NCI-H345 (cell line): ENCODE measurements at regions not wholly inside any gene's neighbourhood (a gene's known extent, or its start where the extent isn't known, plus 50 kb on each side); places are given as distances from the start of the nearest gene placed in this dataset.

Source experiments
- DNase-seq: peaks from one replicate; lab custom pipeline; 2025; lab: John Stamatoyannopoulos, UW

DNA sequence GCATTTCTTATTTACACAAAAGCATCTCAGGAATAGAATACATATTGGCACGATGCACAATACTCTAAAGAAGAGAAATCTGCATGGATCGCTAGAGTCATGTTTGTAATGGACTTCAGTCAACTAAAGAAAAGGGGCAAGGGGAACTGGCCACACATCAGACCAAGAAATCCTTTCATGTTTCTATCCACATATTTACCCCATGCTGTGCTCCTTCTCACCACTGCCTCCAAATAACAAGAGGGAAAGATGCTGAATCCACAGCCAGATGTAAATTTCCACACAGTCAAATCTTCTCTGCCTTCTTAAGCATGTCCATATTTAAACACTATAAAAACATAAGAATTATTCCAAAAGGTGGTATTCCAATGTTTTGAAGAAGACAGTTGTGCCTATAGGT, 67.6 kb downstream of the COX18 start:
- no peak for DNase-seq

DNA sequence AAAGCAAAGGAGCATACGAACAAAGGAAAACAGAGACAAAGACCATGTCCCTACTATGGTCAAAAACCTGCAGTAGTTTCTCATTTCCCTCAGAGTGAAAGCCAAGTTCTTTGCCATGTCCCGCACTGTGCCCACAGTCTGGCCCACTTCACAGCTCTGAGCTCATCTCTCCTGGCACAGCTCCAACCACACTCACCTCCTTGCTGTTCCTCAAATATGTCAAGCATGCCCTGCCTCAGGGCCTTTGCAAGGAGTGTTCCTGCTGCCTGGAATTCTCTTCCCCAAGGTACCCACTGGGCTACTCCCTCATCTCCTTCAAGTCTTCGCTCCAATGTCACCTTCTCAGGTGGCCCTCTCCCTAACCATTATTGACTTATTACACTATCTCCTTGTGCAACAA, 72.1 kb downstream of the COX18 start:
- DNase-seq: no peak

- no peak for DNase-seq
Measured at GRCh38 chr4:72994670-72995069, 74.8 kb downstream of the COX18 start.

GRCh38 chr4:72993876-72994275, 75.6 kb downstream of the COX18 start:
- DNase-seq: no peak

- no peak for DNase-seq
Measured at GRCh38 chr4:72991873-72992272, 77.6 kb downstream of the COX18 start.

DNA sequence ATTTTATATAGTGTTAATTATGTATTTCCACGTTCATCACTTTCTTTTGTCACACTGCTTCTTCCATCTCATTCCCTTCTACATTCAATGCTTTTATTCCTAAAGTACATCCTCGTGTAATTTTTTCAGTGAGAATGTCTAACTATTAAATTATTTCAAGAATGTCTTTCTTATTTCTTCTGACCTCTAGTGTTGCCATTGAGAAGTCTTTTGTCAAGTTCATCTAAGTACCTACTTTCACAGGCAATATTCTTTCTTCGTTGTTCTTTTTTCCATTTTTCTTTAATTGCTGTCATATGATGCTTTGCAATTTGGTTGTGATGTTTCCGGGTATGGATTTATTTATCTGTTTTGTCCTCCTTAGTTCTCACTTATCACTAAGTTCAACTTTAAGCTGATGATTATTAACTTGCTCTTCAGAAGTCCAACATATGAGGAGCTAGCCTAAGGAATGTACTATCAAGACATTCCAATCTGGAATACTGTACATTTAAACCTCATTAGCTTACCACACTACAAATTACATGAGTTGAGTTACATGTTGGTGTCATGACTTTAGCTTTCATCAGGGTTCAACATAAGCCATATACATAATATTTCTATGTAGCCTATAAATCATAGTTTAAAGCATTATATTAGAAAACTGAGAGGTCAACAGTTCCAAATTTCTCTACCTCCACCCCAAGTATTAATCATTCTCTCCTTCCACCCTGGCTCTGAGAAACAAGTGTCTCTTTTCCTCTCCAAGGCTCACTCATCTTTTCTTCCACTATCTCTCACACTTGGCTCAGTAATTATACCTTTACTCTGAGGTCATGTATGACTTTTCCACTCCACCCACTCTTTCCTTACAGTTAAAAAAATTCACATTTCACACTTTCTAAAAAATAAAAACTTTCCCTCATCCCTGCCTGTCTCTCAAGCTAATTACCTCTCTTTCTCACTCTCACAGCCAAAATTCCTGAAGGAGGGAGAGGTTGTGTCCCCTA, 81.5 kb downstream of the COX18 start:
- DNase-seq: no peak

DNA sequence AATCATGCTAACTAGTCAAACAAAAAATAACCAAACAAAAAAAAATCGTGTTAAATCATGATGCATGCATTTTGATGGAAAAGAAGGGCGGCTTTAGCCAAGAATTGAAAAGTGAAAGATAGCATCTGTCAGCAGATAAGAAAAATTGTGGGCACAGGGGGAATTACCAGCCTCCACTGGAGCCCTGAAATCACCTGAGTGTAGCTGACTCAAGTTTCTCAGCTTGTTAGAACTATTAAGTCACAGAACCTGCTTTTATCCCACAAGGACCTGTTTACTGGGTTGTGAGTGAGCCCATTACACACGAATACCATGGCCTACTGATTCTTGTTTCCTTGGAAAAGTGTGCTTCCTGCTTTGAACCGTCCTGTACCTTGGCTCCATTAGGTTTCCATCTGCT, 85.2 kb downstream of the COX18 start:
- no peak for DNase-seq

- DNase-seq: no peak
Measured at GRCh38 chr4:72983709-72984108, 85.8 kb downstream of the COX18 start.

GRCh38 chr4:72977936-72978485, 91.5 kb downstream of the COX18 start:
- DNase-seq: no peak

DNA sequence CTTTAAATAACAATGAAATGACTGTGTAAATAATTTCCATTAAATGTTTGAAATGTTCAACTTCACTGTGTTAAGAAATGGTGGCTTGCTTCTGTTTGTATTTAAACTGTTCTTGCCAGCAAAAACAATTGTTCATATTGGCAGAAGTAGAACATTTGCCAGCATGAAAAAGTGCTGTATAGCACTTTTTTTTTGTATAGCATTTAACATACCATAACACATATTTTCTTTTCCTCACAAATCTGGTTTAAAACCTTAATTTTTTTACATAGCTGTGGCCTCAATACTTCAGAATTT, 94.1 kb downstream of the COX18 start:
- DNase-seq: no peak

DNA sequence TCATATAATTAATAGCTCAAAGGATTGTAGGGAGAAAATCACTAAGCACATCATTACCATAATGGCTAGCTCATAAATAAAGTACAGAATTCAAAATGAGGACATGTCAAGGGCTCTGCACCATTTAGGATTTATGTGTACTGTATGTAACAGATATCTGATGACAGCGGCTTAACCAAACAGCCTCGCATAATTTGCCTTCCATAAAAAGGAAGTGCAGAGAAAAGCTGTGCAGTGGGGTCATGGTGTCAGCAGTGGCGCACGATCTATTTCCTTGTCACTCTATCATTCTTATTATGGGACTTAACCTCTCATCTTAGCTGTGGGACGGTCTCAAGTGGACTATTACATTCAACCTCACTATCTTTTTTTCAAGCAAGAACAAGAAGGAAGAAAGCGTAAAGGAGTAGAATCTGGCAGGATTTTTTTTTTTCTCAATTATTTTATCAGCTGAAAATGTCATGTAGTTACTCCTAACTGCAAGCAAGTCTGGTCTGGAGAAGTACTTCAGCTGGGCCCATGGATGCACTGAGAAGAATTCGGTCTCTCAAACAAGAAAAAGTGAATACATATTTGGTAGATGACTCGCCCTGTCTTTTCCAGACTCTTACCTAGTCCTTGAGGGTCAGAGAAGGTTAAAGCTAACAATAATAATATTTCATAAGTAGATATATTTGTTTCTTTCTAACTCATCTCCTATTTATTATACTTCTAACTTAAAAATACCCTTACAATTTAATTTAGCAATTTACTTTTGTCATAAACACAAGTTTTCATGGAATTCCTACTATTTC, 94.6 kb downstream of the COX18 start:
- no peak for DNase-seq

DNA sequence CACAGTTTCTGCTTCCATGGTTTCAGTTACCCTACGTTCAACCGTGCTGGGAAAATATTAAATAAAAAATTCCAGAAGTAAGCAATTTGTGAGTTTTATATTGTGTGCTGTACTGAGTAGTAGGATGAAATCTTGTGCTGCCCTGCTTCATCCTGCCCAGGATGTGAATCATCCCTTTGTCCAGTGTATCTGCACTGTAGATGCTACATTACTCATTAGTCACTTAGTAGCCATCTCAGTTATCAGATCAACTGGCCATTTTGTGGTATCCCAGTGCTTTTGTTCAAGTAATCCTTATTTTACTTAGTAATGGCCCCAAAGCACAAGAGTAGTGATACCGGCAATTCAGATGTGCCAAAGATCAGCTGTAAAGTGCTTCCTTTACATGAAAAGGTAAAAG, 97.9 kb downstream of the COX18 start:
- DNase-seq: no peak

DNA sequence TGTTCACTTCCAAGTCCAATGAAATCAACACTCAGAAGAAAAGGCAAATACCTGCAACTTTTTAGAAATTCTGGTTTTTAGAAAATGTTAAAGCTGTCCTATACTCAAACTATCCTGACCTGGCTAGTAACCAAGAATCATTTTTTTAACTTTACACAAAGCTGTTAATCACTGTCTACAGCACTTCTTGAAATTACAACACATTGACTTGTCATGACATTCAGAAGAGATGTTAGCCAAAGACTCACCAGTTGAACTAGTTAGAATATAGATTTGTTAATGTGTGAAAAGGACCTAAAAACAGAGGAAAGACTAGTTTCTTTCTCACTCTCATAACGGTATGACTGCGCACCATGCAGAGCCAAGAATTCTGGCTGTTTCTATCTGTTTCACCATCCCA, 98.8 kb downstream of the COX18 start:
- no peak for DNase-seq

- DNase-seq: no peak
Measured at GRCh38 chr4:72969976-72970375, 99.5 kb downstream of the COX18 start.

DNA sequence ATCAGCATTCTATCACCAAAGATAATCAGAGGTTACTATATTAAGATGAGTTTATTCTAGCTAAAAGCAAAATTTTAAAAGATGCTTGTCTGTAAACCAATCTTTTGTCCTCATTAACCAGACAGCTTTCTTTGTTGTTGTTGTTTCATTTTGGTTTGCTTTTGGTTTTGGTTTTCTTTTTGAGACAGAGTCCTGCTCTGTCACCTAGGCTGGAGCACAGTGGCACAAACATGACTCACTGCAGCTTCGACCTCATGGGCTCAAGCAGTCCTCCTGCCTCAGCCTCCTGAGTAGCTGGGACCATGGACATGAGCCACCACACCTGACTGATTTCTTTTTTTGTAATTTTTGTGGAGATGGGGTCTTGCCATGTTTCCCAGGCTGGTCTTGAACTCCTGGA, 102.9 kb downstream of the COX18 start:
- no peak for DNase-seq

GRCh38 chr4:72959411-72959810, 110.1 kb downstream of the COX18 start:
- DNase-seq: no peak

GRCh38 chr4:72954811-72955210, 114.7 kb downstream of the COX18 start:
- no peak for DNase-seq

DNA sequence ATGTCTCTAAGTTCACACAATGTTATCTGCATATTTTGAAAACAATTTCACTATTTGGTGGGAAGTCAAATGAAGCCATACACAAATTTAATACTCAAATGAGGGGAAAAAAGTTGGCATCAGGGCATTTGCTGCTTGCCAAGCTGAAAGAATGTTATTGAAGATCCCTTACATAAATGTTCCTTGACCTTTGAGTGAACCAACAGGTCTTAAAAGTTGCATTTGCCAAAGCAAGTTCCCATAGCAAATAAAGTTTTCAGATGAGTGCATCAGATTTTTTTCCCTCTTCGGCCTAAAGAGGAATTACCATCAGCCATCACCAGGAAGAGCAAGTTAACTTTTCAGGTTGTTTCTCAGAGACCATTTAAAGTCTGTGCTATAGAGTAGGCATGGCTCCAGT, 115.9 kb downstream of the COX18 start:
- DNase-seq: no peak

DNA sequence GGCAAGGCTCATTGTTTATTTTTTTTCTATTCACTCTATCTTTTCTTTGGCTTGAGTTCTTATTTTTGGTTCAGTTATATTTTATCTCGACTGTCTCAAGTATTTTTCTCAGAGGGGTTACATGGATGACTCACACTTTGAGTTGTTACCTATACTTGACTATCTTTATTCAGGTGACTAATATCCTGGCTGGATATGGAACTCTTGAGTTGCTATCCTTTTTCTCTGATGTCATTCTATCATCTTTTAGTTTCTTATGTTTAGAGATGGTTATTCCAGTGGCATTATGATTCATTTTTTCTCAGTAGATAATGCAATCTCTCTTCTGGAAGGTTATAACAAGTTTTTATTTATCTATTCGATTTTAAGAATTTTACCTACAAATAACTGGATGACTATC, 117.9 kb downstream of the COX18 start:
- DNase-seq: no peak

GRCh38 chr4:72951147-72951546, 118.4 kb downstream of the COX18 start:
- no peak for DNase-seq

GRCh38 chr4:72948080-72948479, 121.4 kb downstream of the COX18 start:
- no peak for DNase-seq

GRCh38 chr4:72945719-72946336, 123.7 kb downstream of the COX18 start:
- DNase-seq: no peak

DNA sequence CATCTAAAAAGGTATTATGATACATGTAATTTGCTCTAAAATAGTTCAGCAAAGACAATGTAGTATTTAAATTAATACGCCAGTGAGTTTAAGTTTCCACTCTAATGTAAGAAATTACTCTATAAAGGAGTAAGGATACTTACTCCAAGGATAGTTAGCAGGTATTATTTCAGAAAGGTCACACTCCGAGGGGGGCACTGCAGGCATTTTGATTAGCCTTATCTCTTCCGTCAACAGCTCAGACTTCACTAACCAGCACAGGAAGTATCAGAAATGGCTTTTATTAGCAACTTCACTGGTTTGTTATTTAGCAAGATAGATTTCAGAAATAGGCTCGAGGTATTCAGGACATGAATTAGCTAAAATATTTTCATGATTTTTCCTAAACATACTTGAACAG, 127.0 kb downstream of the COX18 start:
- DNase-seq: no peak
